Kidney (tissue), 13 donors: ENCODE measurements at regions not wholly inside any gene's neighbourhood (a gene's known extent, or its start where the extent isn't known, plus 50 kb on each side); places are given as distances from the start of the nearest gene placed in this dataset.

ENCODE experiments used
- DNase-seq, 5 donors: peaks; one replicate each; pipeline ENCODE4 v3.0.0-alpha.2; 2013 to 2020
- FAIRE-seq: peaks from 2 replicates; lab custom pipeline; 2012; peaks lifted over from hg19 to GRCh38; lab: Jason Lieb, UNC
- H3K27ac ChIP-seq, 2 donors: one replicate each; pipeline ENCODE4 v1.7.0; 2013; ENCODE audit warnings: low read depth in 2 of 2, low read length in 2 of 2, inconsistent platforms in 1 of 2
- H3K27me3 ChIP-seq: one replicate; pipeline ENCODE4 v1.7.1; 2013; ENCODE audit warnings: low read length, inconsistent platforms; ENCODE audit not compliant: control insufficient read depth, insufficient read depth
- H3K36me3 ChIP-seq, 3 donors: one replicate each; pipeline versions ENCODE4 v1.7.0 to v1.7.1; 2013; ENCODE audit warnings: low read length in 3 of 3, control low read depth in 1 of 3, inconsistent platforms in 1 of 3; ENCODE audit not compliant: insufficient read depth in 3 of 3, control insufficient read depth in 2 of 3
- H3K4me1 ChIP-seq, 3 donors: one replicate each; pipeline versions ENCODE4 v1.7.0 to v1.7.1; 2013; ENCODE audit warnings: low read length in 3 of 3, inconsistent platforms in 1 of 3, low read depth in 1 of 3; ENCODE audit not compliant: control insufficient read depth in 2 of 3, insufficient read depth in 2 of 3
- H3K4me3 ChIP-seq, 3 donors: one replicate each; pipeline versions ENCODE4 v1.7.0 to v1.8.1; 2013; ENCODE audit warnings: low read length in 3 of 3, control low read depth in 1 of 3, inconsistent platforms in 1 of 3
- H3K9ac ChIP-seq, 3 donors: one replicate each; pipeline versions ENCODE4 v1.7.0 to v1.7.1; 2013; ENCODE audit warnings: low read length in 3 of 3, control low read depth in 1 of 3, inconsistent platforms in 1 of 3
- H3K9me3 ChIP-seq, 3 donors: one replicate each; pipeline versions ENCODE4 v1.7.0 to v1.7.1; 2013; ENCODE audit warnings: low read length in 3 of 3, control low read depth in 1 of 3, inconsistent platforms in 1 of 3; ENCODE audit not compliant: control insufficient read depth in 2 of 3, insufficient read depth in 1 of 3
- CTCF ChIP-seq: IDR thresholded peaks from 3 replicates; pipeline ENCODE4 v1.5.1; 2012; ENCODE audit warnings: mild to moderate bottlenecking, moderate library complexity, borderline replicate concordance; ENCODE audit not compliant: insufficient read depth; ENCODE audit errors: extremely low read depth
- intact Hi-C: fragments of 100-400 bp; cut with DNase I; formaldehyde crosslinking; loops from one replicate; pipeline ENCODE4 v1.11.1; 2022
- donor health status: control.
- donor health status: control.
- donor health status: control.
- donor health status: control.
- donor health status: control.
- donor health status: DM: yes; HTN: yes; CAD: no.
- donor health status: Normal renal cell carcinoma (clear cell type).

- Histone ChIP-seq H3K9ac (no peak overlapping the region), H3K4me3 (no peak overlapping the region), H3K9me3 (no peaks in the 10 kb centered on the region), H3K27ac (peak overlapping the region in 1 of 2 donors; percentile 85), H3K4me1 (peaks cover 0 to 19% (median 16%) of the 10 kb centered on the region in 3 donors), H3K27me3 (no peaks in the 10 kb centered on the region), H3K36me3 (peaks cover 12 to 22% (median 12%) of the 10 kb centered on the region in 3 donors)
- intact Hi-C loops, result no loop called here
- TF ChIP-seq CTCF, result no peak
- DNase-seq (peak in 1 of 5 donors; percentile 77), FAIRE-seq (no peak)
These were observed 109.0 kb downstream of the NCOR2 start for GRCh38 chr12:124458220-124458991.

- H3K9me3 ChIP-seq, result no peaks in the 10 kb centered on the region
- H3K9ac ChIP-seq, result no peak overlapping the region
- no peaks in the 10 kb centered on the region for H3K27me3 ChIP-seq
- DNase-seq (peak; percentile 82 to 90 (median 86)), FAIRE-seq (no peak)
- H3K4me3 ChIP-seq, result no peak overlapping the region
- H3K27ac ChIP-seq, result peak overlapping the region; percentile 63 to 85
- intact Hi-C loops, result no loop called here
- peaks cover 0 to 24% (median 24%) of the 10 kb centered on the region in 3 donors for H3K4me1 ChIP-seq
- no peak for TF ChIP-seq CTCF
- peaks cover 11 to 22% (median 12%) of the 10 kb centered on the region in 3 donors for H3K36me3 ChIP-seq
These were observed 109.9 kb downstream of the NCOR2 start for GRCh38 chr12:124457287-124458219.

- FAIRE-seq, result no peak
- peak in 1 of 5 donors; percentile 90 for DNase-seq
These were observed 110.7 kb downstream of the NCOR2 start for GRCh38 chr12:124456652-124457152.

More at GRCh38 chr12:124456652-124457152, 110.7 kb downstream of the NCOR2 start:
- H3K4me1 ChIP-seq, result peaks cover 0 to 26% (median 24%) of the 10 kb centered on the region in 3 donors
- intact Hi-C loops, result no loop called here
- no peak for TF ChIP-seq CTCF
- no peaks in the 10 kb centered on the region for H3K9me3 ChIP-seq
- peaks cover 8 to 22% (median 10%) of the 10 kb centered on the region in 3 donors for H3K36me3 ChIP-seq
- peak overlapping the region in 1 of 2 donors; percentile 85 for H3K27ac ChIP-seq
- H3K4me3 ChIP-seq, result no peak overlapping the region
- no peak overlapping the region for H3K9ac ChIP-seq
- H3K27me3 ChIP-seq, result no peaks in the 10 kb centered on the region
